SK-N-SH treated with all-trans-retinoic acid at 6 μM for 48 hours (cell line): ENCODE measurements at regions not wholly inside any gene's neighbourhood (a gene's known extent, or its start where the extent isn't known, plus 50 kb on each side); places are given as distances from the start of the nearest gene placed in this dataset.

Source experiments
- ARNTL ChIP-seq: fragments of 450-650 bp; formaldehyde crosslinking; IDR thresholded peaks from 2 replicates; pipeline ENCODE4 v1.5.0; 2020; ENCODE audit warnings: low read depth, mild to moderate bottlenecking, moderate library complexity, borderline replicate concordance
- CSDC2 ChIP-seq: fragments of 250-450 bp; sonication (Bioruptor Pico); IDR thresholded peaks from 2 replicates; pipeline ENCODE4 v1.5.0; 2020; ENCODE audit warnings: mild to moderate bottlenecking, moderate library complexity
- OSR1 ChIP-seq: fragments of 250-450 bp; sonication (Bioruptor Pico); IDR thresholded peaks from 2 replicates; pipeline ENCODE4 v1.8.0; 2022; ENCODE audit warnings: moderate library complexity, mild to moderate bottlenecking, inconsistent platforms
- RARB ChIP-seq: fragments of 250-450 bp; sonication (Bioruptor Pico); IDR thresholded peaks from 2 replicates; pipeline ENCODE4 v1.8.0; 2021; ENCODE audit warnings: mild to moderate bottlenecking, moderate library complexity
- SNAI2 ChIP-seq: fragments of 250-450 bp; sonication (Bioruptor Pico); IDR thresholded peaks from 2 replicates; pipeline ENCODE4 v1.5.0; 2020; ENCODE audit warnings: mild to moderate bottlenecking, moderate library complexity
- TCF4 ChIP-seq: fragments of 250-450 bp; sonication (Bioruptor Pico); IDR thresholded peaks from 2 replicates; pipeline ENCODE4 v1.8.0; 2021; ENCODE audit warnings: mild to moderate bottlenecking, moderate library complexity, borderline replicate concordance
- TOX ChIP-seq: fragments of 250-450 bp; sonication (Bioruptor Pico); IDR thresholded peaks from 2 replicates; pipeline ENCODE4 v1.8.0; 2021; ENCODE audit warnings: mild to moderate bottlenecking, moderate library complexity, borderline replicate concordance
- ZC3H10 ChIP-seq: fragments of 250-450 bp; sonication (Bioruptor Pico); IDR thresholded peaks from 2 replicates; pipeline ENCODE4 v1.5.1; 2021; ENCODE audit warnings: mild to moderate bottlenecking, moderate library complexity
- ZFP3 ChIP-seq: fragments of 250-450 bp; sonication (Bioruptor Pico); IDR thresholded peaks from 2 replicates; pipeline ENCODE4 v1.5.0; 2020; ENCODE audit warnings: mild to moderate bottlenecking, moderate library complexity
- ZNF565 ChIP-seq: fragments of 450-650 bp; formaldehyde crosslinking; conservative IDR thresholded peaks from 2 replicates; pipeline ENCODE4 v1.5.0; 2020; ENCODE audit warnings: low read depth, mild to moderate bottlenecking, moderate library complexity
- ZNF8 ChIP-seq: fragments of 450-650 bp; formaldehyde crosslinking; IDR thresholded peaks from 2 replicates; pipeline ENCODE4 v1.5.0; 2020; ENCODE audit warnings: mild to moderate bottlenecking, moderate library complexity
- TF ChIP-seq, protein P1 (sequence below): fragments of 250-450 bp; sonication (Bioruptor Pico); IDR thresholded peaks from 2 replicates; pipeline ENCODE4 v1.8.0; 2020; ENCODE audit warnings: mild to moderate bottlenecking, moderate library complexity, borderline replicate concordance
- TF ChIP-seq, protein P2 (sequence below): fragments of 250-450 bp; sonication (Bioruptor Pico); IDR thresholded peaks from 2 replicates; pipeline ENCODE4 v1.5.1; 2020; ENCODE audit warnings: low read depth, mild to moderate bottlenecking, moderate library complexity

DNA sequence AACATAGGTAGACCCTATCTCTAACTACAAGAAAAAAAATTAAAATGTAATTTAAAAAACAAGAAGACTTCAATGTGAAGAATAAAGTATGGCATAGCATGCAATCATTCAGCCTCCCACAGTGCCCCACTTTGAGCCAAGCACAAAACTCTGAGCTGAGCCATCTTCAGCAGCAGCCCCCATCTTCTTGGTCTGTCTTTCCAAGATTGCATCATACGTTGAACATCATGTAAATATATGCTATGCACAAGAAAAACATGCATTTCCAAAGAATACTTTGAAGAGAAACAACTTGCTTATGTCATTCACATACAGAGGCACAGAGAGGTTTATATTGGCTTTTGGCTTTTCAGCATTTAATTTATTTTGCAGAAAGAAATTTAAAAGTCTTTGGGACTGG lies 105.8 kb upstream of the TMPO start:
- TF ChIP-seq ZNF8 = no peak
- no peak for TF ChIP-seq OSR1 (CRISPR knock-in tag)
- TF ChIP-seq SNAI2 = no peak
- no peak for TF ChIP-seq CSDC2 (CRISPR knock-in tag)
- TF ChIP-seq, protein P1, sequence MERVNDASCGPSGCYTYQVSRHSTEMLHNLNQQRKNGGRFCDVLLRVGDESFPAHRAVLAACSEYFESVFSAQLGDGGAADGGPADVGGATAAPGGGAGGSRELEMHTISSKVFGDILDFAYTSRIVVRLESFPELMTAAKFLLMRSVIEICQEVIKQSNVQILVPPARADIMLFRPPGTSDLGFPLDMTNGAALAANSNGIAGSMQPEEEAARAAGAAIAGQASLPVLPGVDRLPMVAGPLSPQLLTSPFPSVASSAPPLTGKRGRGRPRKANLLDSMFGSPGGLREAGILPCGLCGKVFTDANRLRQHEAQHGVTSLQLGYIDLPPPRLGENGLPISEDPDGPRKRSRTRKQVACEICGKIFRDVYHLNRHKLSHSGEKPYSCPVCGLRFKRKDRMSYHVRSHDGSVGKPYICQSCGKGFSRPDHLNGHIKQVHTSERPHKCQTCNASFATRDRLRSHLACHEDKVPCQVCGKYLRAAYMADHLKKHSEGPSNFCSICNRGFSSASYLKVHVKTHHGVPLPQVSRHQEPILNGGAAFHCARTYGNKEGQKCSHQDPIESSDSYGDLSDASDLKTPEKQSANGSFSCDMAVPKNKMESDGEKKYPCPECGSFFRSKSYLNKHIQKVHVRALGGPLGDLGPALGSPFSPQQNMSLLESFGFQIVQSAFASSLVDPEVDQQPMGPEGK = no peak
- TF ChIP-seq, protein P2, sequence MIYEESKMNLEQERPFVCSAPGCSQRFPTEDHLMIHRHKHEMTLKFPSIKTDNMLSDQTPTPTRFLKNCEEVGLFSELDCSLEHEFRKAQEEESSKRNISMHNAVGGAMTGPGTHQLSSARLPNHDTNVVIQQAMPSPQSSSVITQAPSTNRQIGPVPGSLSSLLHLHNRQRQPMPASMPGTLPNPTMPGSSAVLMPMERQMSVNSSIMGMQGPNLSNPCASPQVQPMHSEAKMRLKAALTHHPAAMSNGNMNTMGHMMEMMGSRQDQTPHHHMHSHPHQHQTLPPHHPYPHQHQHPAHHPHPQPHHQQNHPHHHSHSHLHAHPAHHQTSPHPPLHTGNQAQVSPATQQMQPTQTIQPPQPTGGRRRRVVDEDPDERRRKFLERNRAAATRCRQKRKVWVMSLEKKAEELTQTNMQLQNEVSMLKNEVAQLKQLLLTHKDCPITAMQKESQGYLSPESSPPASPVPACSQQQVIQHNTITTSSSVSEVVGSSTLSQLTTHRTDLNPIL = no peak
- TF ChIP-seq TOX (CRISPR knock-in tag) = no peak
- no peak for TF ChIP-seq RARB (CRISPR knock-in tag)
- TF ChIP-seq ARNTL (CRISPR knock-in tag) = no peak
- TF ChIP-seq ZNF565 (CRISPR knock-in tag) = no peak
- TF ChIP-seq TCF4 (CRISPR knock-in tag) = no peak
- no peak for TF ChIP-seq ZC3H10 (CRISPR knock-in tag)
- TF ChIP-seq ZFP3 = no peak
